Astrocyte of the cerebellum (primary cell): ENCODE measurements at regions not wholly inside any gene's neighbourhood (a gene's known extent, or its start where the extent isn't known, plus 50 kb on each side); places are given as distances from the start of the nearest gene placed in this dataset.

ENCODE experiments used
- DNase-seq: peaks from one replicate; pipeline ENCODE4 v3.0.0-alpha.2; 2011; ENCODE audit warnings: low read depth
- H3K4me3 ChIP-seq: 2 replicates; pipeline ENCODE4 v1.5.1; 2011; ENCODE audit warnings: mild to moderate bottlenecking, low read depth, low read length, moderate library complexity
- in situ Hi-C: cut with HindIII; loops from 2 replicates; pipeline ENCODE4 v1.10.0; 2017; ENCODE audit warnings: low sequenced_read_pairs
- TF ChIP-seq, protein P1 (sequence below): IDR thresholded peaks from 2 replicates; pipeline ENCODE4 v1.5.1; 2012; ENCODE audit warnings: low read length, low read depth, moderate library complexity, mild to moderate bottlenecking; ENCODE audit errors: missing control alignments

- TF ChIP-seq, protein P1, sequence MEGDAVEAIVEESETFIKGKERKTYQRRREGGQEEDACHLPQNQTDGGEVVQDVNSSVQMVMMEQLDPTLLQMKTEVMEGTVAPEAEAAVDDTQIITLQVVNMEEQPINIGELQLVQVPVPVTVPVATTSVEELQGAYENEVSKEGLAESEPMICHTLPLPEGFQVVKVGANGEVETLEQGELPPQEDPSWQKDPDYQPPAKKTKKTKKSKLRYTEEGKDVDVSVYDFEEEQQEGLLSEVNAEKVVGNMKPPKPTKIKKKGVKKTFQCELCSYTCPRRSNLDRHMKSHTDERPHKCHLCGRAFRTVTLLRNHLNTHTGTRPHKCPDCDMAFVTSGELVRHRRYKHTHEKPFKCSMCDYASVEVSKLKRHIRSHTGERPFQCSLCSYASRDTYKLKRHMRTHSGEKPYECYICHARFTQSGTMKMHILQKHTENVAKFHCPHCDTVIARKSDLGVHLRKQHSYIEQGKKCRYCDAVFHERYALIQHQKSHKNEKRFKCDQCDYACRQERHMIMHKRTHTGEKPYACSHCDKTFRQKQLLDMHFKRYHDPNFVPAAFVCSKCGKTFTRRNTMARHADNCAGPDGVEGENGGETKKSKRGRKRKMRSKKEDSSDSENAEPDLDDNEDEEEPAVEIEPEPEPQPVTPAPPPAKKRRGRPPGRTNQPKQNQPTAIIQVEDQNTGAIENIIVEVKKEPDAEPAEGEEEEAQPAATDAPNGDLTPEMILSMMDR: no peak
- no peak for DNase-seq
- in situ Hi-C loops: no loop called here
- no peak overlapping the region for H3K4me3 ChIP-seq
Observed at GRCh38 chr3:16687221-16687620, 82.0 kb upstream of the DAZL start.

- in situ Hi-C loops: no loop called here
- TF ChIP-seq, protein P1: no peak
- no peak for DNase-seq
- no peak overlapping the region for H3K4me3 ChIP-seq
Observed at GRCh38 chr3:16692486-16693344, 87.5 kb upstream of the DAZL start.

DNA sequence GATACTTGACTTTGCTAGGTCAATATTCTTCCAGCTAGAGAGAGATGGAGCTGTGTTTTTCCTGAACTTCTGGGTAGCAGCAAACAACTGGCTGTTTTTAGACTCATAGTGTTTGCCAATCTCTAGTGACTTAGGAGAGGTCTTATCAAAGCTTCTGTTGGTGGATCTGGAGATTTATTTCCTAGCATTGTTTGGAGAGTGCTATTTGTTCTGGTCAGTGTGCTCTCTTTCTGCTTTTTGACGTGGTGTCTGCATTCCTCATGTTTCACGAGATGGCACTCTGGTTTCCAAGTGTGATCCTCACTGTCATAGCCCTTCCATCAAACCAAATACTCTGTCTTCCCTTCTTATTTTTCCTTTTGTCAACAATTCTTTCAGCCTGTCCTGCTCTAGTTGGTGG lies 88.6 kb upstream of the DAZL start:
- in situ Hi-C loops: no loop called here
- TF ChIP-seq, protein P1: no peak
- H3K4me3 ChIP-seq: no peak overlapping the region
- DNase-seq: no peak

DNA sequence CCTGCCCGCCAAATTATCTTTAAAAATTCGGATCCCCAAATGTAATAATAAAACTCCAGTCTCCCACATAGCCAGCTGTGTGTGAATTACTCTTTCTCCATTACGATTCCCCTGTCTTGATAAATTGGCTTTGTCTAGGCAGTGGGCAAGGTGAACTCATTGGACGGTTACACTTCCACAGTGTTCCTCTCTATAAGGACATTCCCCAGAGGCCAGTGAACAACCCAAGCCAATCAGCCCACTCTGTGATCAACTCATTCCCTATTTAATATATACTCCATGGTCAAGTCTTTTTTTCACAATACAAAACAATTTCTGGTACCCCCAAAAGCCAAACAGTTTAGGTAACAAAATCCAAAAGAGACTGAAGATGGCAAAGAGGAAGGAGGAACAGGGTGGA lies 90.5 kb upstream of the DAZL start:
- H3K4me3 ChIP-seq: no peak overlapping the region
- no peak for DNase-seq
- TF ChIP-seq, protein P1: no peak
- in situ Hi-C loops: no loop called here

DNA sequence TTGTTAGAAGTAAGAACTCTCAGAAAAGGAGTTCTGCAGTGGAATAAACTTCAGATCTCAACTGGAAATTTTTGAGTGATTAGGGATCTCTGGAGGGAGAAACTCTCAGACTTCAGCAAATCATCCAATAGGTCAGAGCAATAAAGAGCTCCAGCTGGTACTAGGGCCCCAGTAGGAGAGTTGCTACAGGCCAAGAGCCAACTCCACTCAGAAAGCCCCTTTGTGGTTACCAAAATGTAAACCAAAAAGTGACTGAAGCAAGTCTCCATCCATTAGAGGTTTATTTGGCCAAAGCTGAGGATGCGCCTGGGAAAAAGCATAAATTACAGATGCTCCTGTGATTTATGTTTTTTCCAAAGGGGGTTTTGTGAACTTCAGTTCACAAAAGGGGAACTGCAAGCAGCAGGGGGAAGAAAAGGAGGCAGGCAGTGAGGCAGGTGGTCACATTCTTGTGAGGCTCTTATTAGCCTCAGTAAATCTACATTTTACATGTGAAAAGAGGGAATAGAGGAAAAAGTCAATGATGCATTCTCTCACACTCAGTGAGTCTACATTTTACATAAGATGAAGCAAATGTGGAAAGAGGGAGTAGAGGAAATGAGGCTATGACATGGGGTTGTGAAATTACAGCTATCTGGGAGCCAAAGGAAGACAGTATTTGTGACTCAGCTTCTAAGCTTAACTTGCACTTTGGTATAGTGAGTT lies 92.4 kb upstream of the DAZL start:
- in situ Hi-C loops: no loop called here
- no peak overlapping the region for H3K4me3 ChIP-seq
- TF ChIP-seq, protein P1: no peak
- DNase-seq: no peak

DNA sequence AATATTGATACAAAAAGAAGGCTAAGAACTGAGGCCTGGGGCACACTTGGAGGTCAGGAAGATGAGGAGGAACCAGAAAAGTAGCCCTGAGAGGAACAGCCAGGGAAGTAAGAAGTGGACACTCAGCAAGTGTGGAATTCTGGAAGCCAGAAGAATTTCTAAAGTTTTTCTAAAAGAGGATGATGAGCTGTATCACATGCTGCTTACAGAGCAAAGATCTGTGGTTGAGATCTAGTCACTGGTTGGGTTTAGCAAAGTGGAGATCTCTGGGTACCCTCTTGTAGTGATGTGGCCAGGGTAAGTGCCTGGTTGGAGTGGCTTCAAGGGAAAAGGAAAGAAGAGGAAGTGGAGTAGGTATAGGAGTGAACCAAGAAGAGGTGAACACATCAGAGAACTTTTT lies 95.4 kb upstream of the DAZL start:
- no peak for DNase-seq
- in situ Hi-C loops: no loop called here
- TF ChIP-seq, protein P1: no peak
- no peak overlapping the region for H3K4me3 ChIP-seq
